SK-N-SH (cell line): ENCODE measurements at regions not wholly inside any gene's neighbourhood (a gene's known extent, or its start where the extent isn't known, plus 50 kb on each side); places are given as distances from the start of the nearest gene placed in this dataset.
A peak's percentile ranks its signal among the peaks of the same experiment; 100 is the strongest.

ENCODE experiments used
- CTCF ChIA-PET: fragments of 300-600, 350-600 bp; formaldehyde crosslinking; extraction: SDS; loops from one replicate; lab custom pipeline; 2021; lab: Yijun Ruan, JAX
- POLR2A ChIA-PET: fragments of 350-600 bp; sonication (Branson Sonifier 250); formaldehyde crosslinking; extraction: SDS; loops from one replicate; lab custom pipeline; 2020; ENCODE audit warnings: antibody characterized with exemption, inconsistent platforms; lab: Yijun Ruan, JAX
- DNase-seq: peaks from one replicate; pipeline ENCODE4 v3.0.0; 2012
- H2AFZ ChIP-seq: fragments of 200-600 bp; sonication (generic); 2 replicates; pipeline ENCODE4 v1.8.1; 2016; ENCODE audit warnings: antibody characterized with exemption, mild to moderate bottlenecking, low read depth
- H3F3A ChIP-seq: fragments of 200-600 bp; sonication (generic); replicated peaks from 2 replicates; pipeline ENCODE3; 2016; ENCODE audit warnings: antibody characterized with exemption, mild to moderate bottlenecking; ENCODE audit not compliant: insufficient read depth
- H3K27ac ChIP-seq, 2 experiments: fragments of 200-500 bp in 1 of 2; fragments of 200-600 bp in 1 of 2; sonication (Bioruptor generic) in 1 of 2; sonication (generic), shearing (Covaris generic) in 1 of 2; 2 replicates each; pipeline versions ENCODE4 v1.5.1 to v1.6.1; 2014 to 2016; ENCODE audit warnings: low read depth in 2 of 2, inconsistent platforms in 1 of 2, low read length in 1 of 2, mild to moderate bottlenecking in 1 of 2, mixed read lengths in 1 of 2
- H3K27me3 ChIP-seq: fragments of 200-600 bp; sonication (generic), shearing (Covaris generic); 2 replicates; pipeline ENCODE4 v1.6.1; 2016; ENCODE audit warnings: mixed run types; ENCODE audit not compliant: insufficient read depth
- H3K36me3 ChIP-seq, 2 experiments: fragments of 200-500 bp in 1 of 2; fragments of 200-600 bp in 1 of 2; sonication (Bioruptor generic) in 1 of 2; sonication (generic) in 1 of 2; replicated peaks in 1 of 2; 2 replicates each; pipeline versions ENCODE3 to v1.5.1; 2014 to 2016; ENCODE audit warnings: low read length in 1 of 2, mild to moderate bottlenecking in 1 of 2; ENCODE audit not compliant: insufficient read depth in 2 of 2, control insufficient read depth in 1 of 2
- H3K4me1 ChIP-seq, 2 experiments: fragments of 200-500 bp in 1 of 2; fragments of 200-600 bp in 1 of 2; sonication (Bioruptor generic) in 1 of 2; sonication (generic), shearing (Covaris generic) in 1 of 2; 2 replicates each; pipeline versions ENCODE4 v1.5.1 to v1.6.1; 2014 to 2016; ENCODE audit warnings: low read depth in 1 of 2, low read length in 1 of 2, mixed run types in 1 of 2; ENCODE audit not compliant: insufficient read depth in 2 of 2, control insufficient read depth in 1 of 2
- H3K4me2 ChIP-seq: fragments of 200-600 bp; sonication (generic), shearing (Covaris generic); 2 replicates; pipeline ENCODE4 v1.6.1; 2017; ENCODE audit warnings: mixed run types
- H3K4me3 ChIP-seq, 2 experiments: fragments of 200-500 bp in 1 of 2; fragments of 200-600 bp in 1 of 2; sonication (Bioruptor generic) in 1 of 2; sonication (generic), shearing (Covaris generic) in 1 of 2; 2 replicates each; pipeline versions ENCODE4 v1.5.1 to v1.8.1; 2014 to 2016; ENCODE audit warnings: low read depth in 2 of 2, inconsistent platforms in 1 of 2, low read length in 1 of 2, mild to moderate bottlenecking in 1 of 2, mixed read lengths in 1 of 2, moderate library complexity in 1 of 2
- H3K79me2 ChIP-seq: fragments of 200-600 bp; sonication (generic); 2 replicates; pipeline ENCODE4 v1.8.1; 2017; ENCODE audit warnings: mild to moderate bottlenecking; ENCODE audit not compliant: insufficient read depth
- H3K9ac ChIP-seq: fragments of 200-600 bp; sonication (generic); 2 replicates; pipeline ENCODE4 v1.6.1; 2017; ENCODE audit warnings: mixed run types
- H3K9me2 ChIP-seq: fragments of 200-600 bp; sonication (generic); 2 replicates; pipeline ENCODE4 v1.6.1; 2017; ENCODE audit warnings: mixed run types
- H3K9me3 ChIP-seq: fragments of 200-600 bp; sonication (generic); 2 replicates; pipeline ENCODE4 v1.6.1; 2017; ENCODE audit warnings: mixed run types, mild to moderate bottlenecking, moderate library complexity
- H4K20me1 ChIP-seq: fragments of 200-600 bp; sonication (generic); 2 replicates; pipeline ENCODE4 v1.6.1; 2017; ENCODE audit warnings: mild to moderate bottlenecking, mixed run types; ENCODE audit not compliant: insufficient read depth
- CHD2 ChIP-seq: fragments of 150-350 bp; IDR thresholded peaks from 2 replicates; pipeline ENCODE4 v1.6.1; 2018; ENCODE audit warnings: low read length; ENCODE audit not compliant: partially characterized antibody
- EP300 ChIP-seq, 2 experiments: IDR thresholded peaks; 2 replicates each; pipeline versions ENCODE4 v1.4.0 to v1.6.1; 2012; ENCODE audit warnings: borderline replicate concordance in 1 of 2, low read depth in 1 of 2, low read length in 1 of 2
- EZH2phosphoT487 ChIP-seq: fragments of 200-600 bp; sonication (generic); IDR thresholded peaks from 2 replicates; pipeline ENCODE4 v1.6.1; 2017; ENCODE audit warnings: low read depth, mixed run types, mild to moderate bottlenecking, antibody characterized with exemption, moderate library complexity, borderline replicate concordance
- FOSL2 ChIP-seq: IDR thresholded peaks from 2 replicates; pipeline ENCODE4 v1.4.0; 2012; ENCODE audit warnings: low read depth, mild to moderate bottlenecking, moderate library complexity, borderline replicate concordance
- FOXJ3 ChIP-seq: sonication (generic); formaldehyde crosslinking; IDR thresholded peaks from 2 replicates; pipeline ENCODE4 v1.5.1; 2020; ENCODE audit warnings: mild to moderate bottlenecking, missing genetic modification reagents
- FOXM1 ChIP-seq: IDR thresholded peaks from 2 replicates; pipeline ENCODE4 v1.4.0; 2012; ENCODE audit warnings: low read depth, mild to moderate bottlenecking
- GABPA ChIP-seq: IDR thresholded peaks from 2 replicates; pipeline ENCODE4 v1.4.0; 2012; ENCODE audit warnings: low read depth, mild to moderate bottlenecking
- GATA2 ChIP-seq: sonication (generic); formaldehyde crosslinking; IDR thresholded peaks from 2 replicates; pipeline ENCODE4 v1.5.0; 2020; ENCODE audit warnings: mild to moderate bottlenecking, missing genetic modification reagents
- JUND ChIP-seq: IDR thresholded peaks from 2 replicates; pipeline ENCODE4 v1.4.0; 2012
- MXI1 ChIP-seq: IDR thresholded peaks from 2 replicates; pipeline ENCODE4 v1.6.1; 2012; ENCODE audit warnings: mild to moderate bottlenecking, low read depth, low read length, improper control_type of control experiment
- NFIC ChIP-seq: IDR thresholded peaks from 2 replicates; pipeline ENCODE4 v1.4.0; 2012; ENCODE audit warnings: borderline replicate concordance
- NRF1 ChIP-seq: IDR thresholded peaks from 2 replicates; pipeline ENCODE4 v1.6.1; 2012; ENCODE audit warnings: low read depth, mild to moderate bottlenecking, low read length
- RAD21 ChIP-seq: IDR thresholded peaks from 2 replicates; pipeline ENCODE4 v1.6.1; 2012; ENCODE audit warnings: mild to moderate bottlenecking, low read length
- RCOR1 ChIP-seq: fragments of 150-350 bp; IDR thresholded peaks from 2 replicates; pipeline ENCODE4 v1.6.1; 2017; ENCODE audit warnings: antibody characterized with exemption, low read length
- RFX5 ChIP-seq: IDR thresholded peaks from 2 replicates; pipeline ENCODE4 v1.6.1; 2012; ENCODE audit warnings: mild to moderate bottlenecking, improper control_type of control experiment, low read length
- RXRA ChIP-seq: IDR thresholded peaks from 2 replicates; pipeline ENCODE4 v1.4.0; 2012; ENCODE audit warnings: low read depth, mild to moderate bottlenecking, borderline replicate concordance
- SMC3 ChIP-seq: IDR thresholded peaks from 2 replicates; pipeline ENCODE4 v1.6.1; 2012; ENCODE audit warnings: low read depth, low read length, improper control_type of control experiment
- TCF12 ChIP-seq: IDR thresholded peaks from 2 replicates; pipeline ENCODE4 v1.4.0; 2012
- YY1 ChIP-seq: IDR thresholded peaks from 2 replicates; pipeline ENCODE4 v1.4.0; 2012; ENCODE audit warnings: low read depth, mild to moderate bottlenecking
- WGBS: methylation state at CpG from one replicate; pipeline ENCODE4 v1.1.6; 2017; ENCODE audit warnings: low lambda C conversion rate; 5-methylcytosine and 5-hydroxymethylcytosine counted together
- TF ChIP-seq, protein P1 (sequence below): IDR thresholded peaks from 2 replicates; pipeline ENCODE4 v1.4.0; 2012; ENCODE audit warnings: low read depth, borderline replicate concordance
- TF ChIP-seq, protein P2 (sequence below): IDR thresholded peaks from 2 replicates; pipeline ENCODE4; 2012
- TF ChIP-seq, protein P3 (sequence below): IDR thresholded peaks from 2 replicates; pipeline ENCODE4 v1.4.0; 2012; ENCODE audit warnings: low read depth, borderline replicate concordance

DNA sequence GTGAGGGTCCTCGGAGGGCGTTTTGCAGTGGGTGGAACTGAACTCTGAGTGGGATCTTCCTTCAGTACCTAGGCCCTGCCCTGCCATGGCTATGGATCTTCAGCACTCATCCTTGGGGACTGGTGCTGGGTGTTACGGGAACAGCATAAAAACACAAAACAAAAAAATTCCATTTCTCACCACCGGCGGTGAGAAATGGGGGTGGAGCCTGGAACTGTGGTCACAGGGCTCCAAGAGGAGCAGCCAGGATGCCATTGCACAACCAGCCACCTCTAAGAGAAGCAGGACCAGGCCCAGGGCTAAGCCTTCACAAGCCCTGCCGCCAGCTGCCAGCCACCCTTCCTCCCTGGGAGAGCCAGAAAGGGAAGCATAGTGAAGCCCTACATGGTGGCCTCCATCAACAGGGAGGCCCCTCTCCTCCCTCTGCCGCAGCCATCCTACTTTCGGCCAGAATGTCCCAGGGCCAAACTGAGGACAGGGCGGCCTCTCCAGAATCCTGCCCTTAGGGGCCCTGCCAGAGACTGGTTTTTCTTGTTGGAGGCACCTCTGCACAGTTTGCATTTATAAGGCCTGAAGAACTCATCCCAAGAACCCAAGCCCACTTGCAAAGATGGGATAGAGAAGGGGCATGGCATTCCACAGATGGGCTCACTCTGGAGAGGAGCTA, 76.5 kb downstream of the VCPKMT start:
- TF ChIP-seq, protein P1, sequence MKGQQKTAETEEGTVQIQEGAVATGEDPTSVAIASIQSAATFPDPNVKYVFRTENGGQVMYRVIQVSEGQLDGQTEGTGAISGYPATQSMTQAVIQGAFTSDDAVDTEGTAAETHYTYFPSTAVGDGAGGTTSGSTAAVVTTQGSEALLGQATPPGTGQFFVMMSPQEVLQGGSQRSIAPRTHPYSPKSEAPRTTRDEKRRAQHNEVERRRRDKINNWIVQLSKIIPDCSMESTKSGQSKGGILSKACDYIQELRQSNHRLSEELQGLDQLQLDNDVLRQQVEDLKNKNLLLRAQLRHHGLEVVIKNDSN: no peak
- TF ChIP-seq EP300 (IDR thresholded peaks at IDR 0.05; ENCODE audit: borderline replicate concordance in 1 of 2, low read depth in 1 of 2, low read length in 1 of 2) (no peak), SMC3 (no peak), FOXM1 (no peak), CHD2 (no peak), NFIC (no peak), GATA2 (CRISPR knock-in tag) (no peak), FOXJ3 (CRISPR knock-in tag) (no peak), MXI1 (no peak), NRF1 (no peak), RFX5 (no peak), RXRA (no peak), GABPA (no peak), FOSL2 (no peak)
- TF ChIP-seq, protein P2, sequence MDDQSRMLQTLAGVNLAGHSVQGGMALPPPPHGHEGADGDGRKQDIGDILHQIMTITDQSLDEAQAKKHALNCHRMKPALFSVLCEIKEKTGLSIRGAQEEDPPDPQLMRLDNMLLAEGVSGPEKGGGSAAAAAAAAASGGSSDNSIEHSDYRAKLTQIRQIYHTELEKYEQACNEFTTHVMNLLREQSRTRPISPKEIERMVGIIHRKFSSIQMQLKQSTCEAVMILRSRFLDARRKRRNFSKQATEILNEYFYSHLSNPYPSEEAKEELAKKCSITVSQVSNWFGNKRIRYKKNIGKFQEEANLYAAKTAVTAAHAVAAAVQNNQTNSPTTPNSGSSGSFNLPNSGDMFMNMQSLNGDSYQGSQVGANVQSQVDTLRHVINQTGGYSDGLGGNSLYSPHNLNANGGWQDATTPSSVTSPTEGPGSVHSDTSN: no peak
- H3K9me3 ChIP-seq: no peaks in the 10 kb centered on the region
- H3K4me2 ChIP-seq: peak overlapping the region; percentile 51
- peak overlapping the region; percentile 24 to 92; a peak in 2 of 4 replicates for H3K27ac ChIP-seq
- ChIA-PET CTCF (no interaction called here), POLR2A (no interaction called here)
- no peaks in the 10 kb centered on the region for H3K36me3 ChIP-seq
- H3K4me3 ChIP-seq: no peak overlapping the region
- H3K9ac ChIP-seq: peak overlapping the region; percentile 66
- peaks cover 41% of the 10 kb centered on the region for H3F3A ChIP-seq
- 94% methylated on average over 8 of the region's 9 CpGs for WGBS
- H4K20me1 ChIP-seq: no peaks in the 10 kb centered on the region
- no peaks in the 10 kb centered on the region for H3K79me2 ChIP-seq
- no peak for DNase-seq
- no peaks in the 10 kb centered on the region for H3K9me2 ChIP-seq
- peaks cover under 1 to 39% of the 10 kb centered on the region in 2 experiments; a peak in 3 of 4 replicates for H3K4me1 ChIP-seq
- no peaks in the 10 kb centered on the region for H3K27me3 ChIP-seq
- no peak overlapping the region for H2AFZ ChIP-seq

DNA sequence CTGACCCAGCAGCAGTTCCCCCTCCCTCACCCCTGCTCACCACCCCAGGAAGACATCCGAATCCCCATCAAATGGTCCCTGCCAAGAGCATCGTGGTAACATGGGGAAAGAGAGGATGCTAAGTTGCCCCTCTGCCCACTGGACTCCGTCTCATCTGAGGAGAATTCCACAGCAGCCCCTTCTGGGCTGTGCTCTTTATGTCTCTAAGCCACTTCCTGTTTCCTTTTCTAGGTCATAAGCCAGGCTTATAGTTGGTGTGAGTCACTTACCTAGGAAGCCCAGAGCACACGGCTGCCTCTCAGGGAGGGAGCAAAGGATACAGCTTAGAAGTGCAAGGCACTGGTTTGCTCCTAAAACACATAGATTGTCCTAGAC, 76.0 kb downstream of the VCPKMT start:
- Histone ChIP-seq H3K9ac (peak overlapping the region; percentile 66), H3K4me3 (no peak overlapping the region)
- CTCF ChIA-PET: interaction anchor here (1.5 kb wide), 1 partner anchor 11 kb away, joined by 3 read pairs; no protein-coding TSS in a partner anchor
- TF ChIP-seq RAD21 (no peak), RCOR1 (no peak), GABPA (peak; percentile 35; the same call in 1 of the 2 replicates), FOXJ3 (CRISPR knock-in tag) (no peak), JUND (peak; percentile 51; the same call in 1 of the 2 replicates), TCF12 (peak; percentile 46; the same call in 1 of the 2 replicates), EZH2phosphoT487 (no peak), YY1 (no peak), MXI1 (no peak), FOSL2 (peak; percentile 78; the same call in 1 of the 2 replicates)
- TF ChIP-seq, protein P2: no peak; the same call in 1 of the 2 replicates
- TF ChIP-seq, protein P3, sequence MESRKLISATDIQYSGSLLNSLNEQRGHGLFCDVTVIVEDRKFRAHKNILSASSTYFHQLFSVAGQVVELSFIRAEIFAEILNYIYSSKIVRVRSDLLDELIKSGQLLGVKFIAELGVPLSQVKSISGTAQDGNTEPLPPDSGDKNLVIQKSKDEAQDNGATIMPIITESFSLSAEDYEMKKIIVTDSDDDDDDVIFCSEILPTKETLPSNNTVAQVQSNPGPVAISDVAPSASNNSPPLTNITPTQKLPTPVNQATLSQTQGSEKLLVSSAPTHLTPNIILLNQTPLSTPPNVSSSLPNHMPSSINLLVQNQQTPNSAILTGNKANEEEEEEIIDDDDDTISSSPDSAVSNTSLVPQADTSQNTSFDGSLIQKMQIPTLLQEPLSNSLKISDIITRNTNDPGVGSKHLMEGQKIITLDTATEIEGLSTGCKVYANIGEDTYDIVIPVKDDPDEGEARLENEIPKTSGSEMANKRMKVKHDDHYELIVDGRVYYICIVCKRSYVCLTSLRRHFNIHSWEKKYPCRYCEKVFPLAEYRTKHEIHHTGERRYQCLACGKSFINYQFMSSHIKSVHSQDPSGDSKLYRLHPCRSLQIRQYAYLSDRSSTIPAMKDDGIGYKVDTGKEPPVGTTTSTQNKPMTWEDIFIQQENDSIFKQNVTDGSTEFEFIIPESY: no peak
- TF ChIP-seq, protein P1: no peak

More for the DNA sequence above, 76.0 kb downstream of the VCPKMT start:
- 30% methylated on average over 4 of the region's 4 CpGs for WGBS
- Histone ChIP-seq H3K79me2 (no peaks in the 10 kb centered on the region), H3K4me2 (peak overlapping the region; percentile 51), H3K27ac (peak overlapping the region; percentile 24 to 92; a peak in 2 of 4 replicates), H3K36me3 (no peaks in the 10 kb centered on the region), H3K4me1 (peaks cover 4 to 39% of the 10 kb centered on the region in 2 experiments; a peak in 3 of 4 replicates), H4K20me1 (no peaks in the 10 kb centered on the region), H2AFZ (0 out of 2 replicates have a peak overlapping the region, but pooled peaks have one; percentile 48), H3K9me3 (no peaks in the 10 kb centered on the region), H3F3A (peaks cover 42% of the 10 kb centered on the region), H3K9me2 (no peaks in the 10 kb centered on the region), H3K27me3 (no peaks in the 10 kb centered on the region)
- DNase-seq: no peak
- POLR2A ChIA-PET: no interaction called here
